Vagina (tissue), 2 donors: ENCODE measurements at regions not wholly inside any gene's neighbourhood (a gene's known extent, or its start where the extent isn't known, plus 50 kb on each side); places are given as distances from the start of the nearest gene placed in this dataset.

Experiments used
- CTCF ChIP-seq, 3 experiments: fragments of 450-650 bp in 2 of 3; fragments of 200-600 bp in 1 of 3; sonication (generic) in 1 of 3; IDR thresholded peaks; one replicate each; pipeline ENCODE4 v1.5.1; 2017 to 2019; ENCODE audit warnings: antibody characterized with exemption in 3 of 3, mild to moderate bottlenecking in 2 of 3, moderate library complexity in 2 of 3
- POLR2AphosphoS5 ChIP-seq, 2 donors: sonication (generic); formaldehyde crosslinking; IDR thresholded peaks; one replicate each; pipeline ENCODE4 v1.9.0; 2017; ENCODE audit warnings: antibody characterized with exemption in 2 of 2, mild to moderate bottlenecking in 2 of 2, low read depth in 1 of 2; ENCODE audit not compliant: insufficient read depth in 1 of 2

GRCh38 chr6:101279410-101279809, 114.1 kb upstream of the GRIK2 start:
- TF ChIP-seq POLR2AphosphoS5 (IDR thresholded peaks at IDR 0.05; ENCODE audit: insufficient read depth in 1 of 2, low read depth in 1 of 2), result no peak
- no peak for TF ChIP-seq CTCF (IDR thresholded peaks at IDR 0.05)
